Stomach (tissue), 4 donors: ENCODE measurements at regions not wholly inside any gene's neighbourhood (a gene's known extent, or its start where the extent isn't known, plus 50 kb on each side); places are given as distances from the start of the nearest gene placed in this dataset.

Experiments
- EP300 ChIP-seq: sonication (generic); formaldehyde crosslinking; IDR thresholded peaks from one replicate; pipeline ENCODE4 v1.6.1; 2017; ENCODE audit warnings: antibody characterized with exemption
- POLR2A ChIP-seq, 4 donors: fragments of 450-650 bp; IDR thresholded peaks; one replicate each; pipeline ENCODE4 v1.6.1; 2016; ENCODE audit warnings: antibody characterized with exemption in 4 of 4, control low read depth in 2 of 4, mild to moderate bottlenecking in 1 of 4, moderate library complexity in 1 of 4
- TF ChIP-seq, protein P1 (sequence below), 7 experiments: fragments of 450-650 bp in 4 of 7; fragments of 200-600 bp in 3 of 7; sonication (generic) in 3 of 7; IDR thresholded peaks; one replicate each; pipeline ENCODE4 v1.5.1; 2016 to 2019; ENCODE audit warnings: antibody characterized with exemption in 7 of 7, control low read depth in 2 of 7, mild to moderate bottlenecking in 1 of 7

DNA sequence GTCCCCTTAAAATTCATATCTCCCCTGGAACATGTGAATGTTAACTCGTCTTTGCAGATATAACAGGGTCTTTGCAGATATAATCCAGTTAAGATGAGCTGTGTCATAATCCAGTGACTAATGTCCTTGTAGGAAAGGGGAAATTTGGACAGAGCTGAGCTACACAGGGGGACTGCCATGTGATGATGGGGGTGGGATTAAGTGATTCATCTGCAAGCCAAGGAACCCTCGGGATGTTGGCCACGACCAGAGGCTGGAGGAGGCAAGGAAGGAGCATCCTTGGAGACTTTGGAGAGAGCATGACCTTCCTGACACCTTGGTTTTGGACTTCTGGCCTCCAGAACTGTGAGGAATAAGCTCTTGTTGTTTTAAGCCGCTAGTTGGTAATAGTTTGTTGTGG is 153.9 kb upstream of the PCBD1 start:
- TF ChIP-seq POLR2A (IDR thresholded peaks at IDR 0.05) = no peak
- TF ChIP-seq, protein P1, sequence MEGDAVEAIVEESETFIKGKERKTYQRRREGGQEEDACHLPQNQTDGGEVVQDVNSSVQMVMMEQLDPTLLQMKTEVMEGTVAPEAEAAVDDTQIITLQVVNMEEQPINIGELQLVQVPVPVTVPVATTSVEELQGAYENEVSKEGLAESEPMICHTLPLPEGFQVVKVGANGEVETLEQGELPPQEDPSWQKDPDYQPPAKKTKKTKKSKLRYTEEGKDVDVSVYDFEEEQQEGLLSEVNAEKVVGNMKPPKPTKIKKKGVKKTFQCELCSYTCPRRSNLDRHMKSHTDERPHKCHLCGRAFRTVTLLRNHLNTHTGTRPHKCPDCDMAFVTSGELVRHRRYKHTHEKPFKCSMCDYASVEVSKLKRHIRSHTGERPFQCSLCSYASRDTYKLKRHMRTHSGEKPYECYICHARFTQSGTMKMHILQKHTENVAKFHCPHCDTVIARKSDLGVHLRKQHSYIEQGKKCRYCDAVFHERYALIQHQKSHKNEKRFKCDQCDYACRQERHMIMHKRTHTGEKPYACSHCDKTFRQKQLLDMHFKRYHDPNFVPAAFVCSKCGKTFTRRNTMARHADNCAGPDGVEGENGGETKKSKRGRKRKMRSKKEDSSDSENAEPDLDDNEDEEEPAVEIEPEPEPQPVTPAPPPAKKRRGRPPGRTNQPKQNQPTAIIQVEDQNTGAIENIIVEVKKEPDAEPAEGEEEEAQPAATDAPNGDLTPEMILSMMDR (IDR thresholded peaks at IDR 0.05) = no peak
- TF ChIP-seq EP300 = no peak
